ENCODE measurements at regions not wholly inside any gene's neighbourhood (a gene's known extent, or its start where the extent isn't known, plus 50 kb on each side); places are given as distances from the start of the nearest gene placed in this dataset.

DNA sequence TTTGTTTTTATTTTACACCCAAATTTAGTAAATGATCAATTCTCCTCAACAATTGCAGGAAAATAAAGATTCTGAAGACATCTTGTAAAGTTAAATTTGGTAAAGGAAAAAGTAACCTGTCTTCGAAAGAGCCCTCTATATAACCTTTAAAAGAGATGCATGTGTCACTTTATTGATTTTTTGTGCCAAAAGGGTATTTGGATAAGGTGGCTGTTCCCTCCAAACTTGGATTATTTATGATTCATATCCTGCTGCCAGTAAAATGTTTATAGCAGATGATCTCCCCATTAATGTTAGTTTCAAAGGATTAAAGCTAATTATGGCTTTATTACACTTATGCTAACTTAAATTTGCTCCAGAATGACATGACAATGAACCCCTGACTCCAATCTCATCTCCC, 98.8 kb downstream of the DUSP6 start:
- no peak for DNase-seq

DNA sequence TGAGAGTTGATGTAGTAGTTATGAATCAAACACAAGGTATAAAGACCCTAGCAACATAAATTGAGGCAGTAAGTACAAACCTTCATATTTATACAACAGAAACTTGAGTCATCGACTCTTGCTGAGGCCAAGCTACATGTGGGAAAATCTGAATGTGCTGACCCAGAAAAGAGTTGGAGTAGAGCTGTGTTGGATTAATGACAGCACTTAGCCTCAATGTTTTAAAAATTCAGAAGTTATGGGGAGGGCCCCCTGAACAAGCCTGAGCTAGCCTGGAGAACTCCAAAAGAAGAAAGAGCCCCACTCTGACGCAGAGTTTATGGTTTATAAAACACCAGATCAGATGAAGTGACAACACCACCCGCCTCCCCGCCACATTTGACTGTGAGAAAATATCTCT, 100.0 kb downstream of the DUSP6 start:
- no peak for DNase-seq

- no peak for DNase-seq
These were observed 100.7 kb downstream of the DUSP6 start for GRCh38 chr12:89251342-89252271.

DNA sequence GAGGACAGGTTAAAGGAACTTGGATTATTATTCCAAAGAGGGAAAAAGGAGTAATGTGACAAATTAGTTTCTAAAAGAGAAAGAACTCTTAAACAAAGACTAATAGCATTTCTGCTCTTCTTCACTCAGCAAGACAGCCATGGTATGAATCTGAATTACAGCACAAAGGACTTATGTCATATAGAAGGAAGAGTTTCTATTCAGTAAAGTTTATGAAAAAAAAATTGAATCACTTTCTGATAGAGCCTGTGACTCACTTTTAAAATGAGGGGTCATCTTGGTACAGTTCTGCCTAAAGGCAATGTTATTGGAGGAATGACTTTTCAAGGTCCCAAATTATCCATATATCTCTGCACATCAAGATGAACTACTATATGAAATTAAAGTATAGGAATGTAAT, 101.7 kb downstream of the DUSP6 start:
- no peak for DNase-seq

DNA sequence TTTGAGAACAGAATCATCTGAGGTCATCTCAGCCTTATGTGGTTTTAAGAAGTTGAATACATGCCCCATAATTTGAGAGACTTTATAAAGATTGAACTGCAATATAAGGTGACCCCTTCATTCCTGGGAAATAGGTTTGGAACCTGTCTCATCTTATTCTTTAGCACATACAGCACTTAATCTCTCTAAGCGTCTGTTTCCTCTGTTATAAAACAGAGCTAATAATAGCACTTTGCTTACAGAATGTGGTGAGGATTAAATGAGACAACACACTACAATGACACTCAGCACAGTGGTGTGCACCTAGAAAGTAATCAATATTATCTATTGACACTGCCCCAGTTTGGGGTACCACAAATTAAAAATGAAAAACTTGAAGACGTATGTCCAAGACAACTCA, 102.1 kb downstream of the DUSP6 start:
- DNase-seq = no peak

- no peak for DNase-seq
These were observed 104.3 kb downstream of the DUSP6 start for GRCh38 chr12:89247967-89248366.

- DNase-seq = no peak
These were observed 104.8 kb downstream of the DUSP6 start for GRCh38 chr12:89247541-89247942.

GRCh38 chr12:89245090-89245489, 107.2 kb downstream of the DUSP6 start:
- DNase-seq = no peak

GRCh38 chr12:89244536-89244935, 107.8 kb downstream of the DUSP6 start:
- DNase-seq = no peak

DNA sequence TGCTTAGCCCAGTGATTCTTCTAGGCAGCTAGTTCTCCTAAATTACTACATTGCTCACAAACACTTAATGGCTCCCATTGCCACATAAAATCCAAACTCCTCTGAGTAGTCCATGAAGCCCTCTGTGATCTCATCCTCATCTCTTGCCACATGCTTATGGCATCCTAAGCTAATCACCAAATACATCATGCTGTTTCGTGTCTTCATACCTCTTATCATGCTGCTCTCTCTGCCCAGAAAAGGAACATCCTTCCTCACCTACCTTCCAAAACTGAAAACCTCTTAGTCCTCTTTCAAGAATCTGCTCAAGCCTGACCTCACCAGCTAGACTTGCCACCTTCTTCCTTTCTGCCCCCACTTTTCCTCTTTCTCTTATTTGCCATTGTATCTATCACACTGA, 108.5 kb downstream of the DUSP6 start:
- DNase-seq = no peak

- no peak for DNase-seq
These were observed 112.8 kb downstream of the DUSP6 start for GRCh38 chr12:89239534-89239933.

GRCh38 chr12:89238593-89238992, 113.7 kb downstream of the DUSP6 start:
- no peak for DNase-seq

DNA sequence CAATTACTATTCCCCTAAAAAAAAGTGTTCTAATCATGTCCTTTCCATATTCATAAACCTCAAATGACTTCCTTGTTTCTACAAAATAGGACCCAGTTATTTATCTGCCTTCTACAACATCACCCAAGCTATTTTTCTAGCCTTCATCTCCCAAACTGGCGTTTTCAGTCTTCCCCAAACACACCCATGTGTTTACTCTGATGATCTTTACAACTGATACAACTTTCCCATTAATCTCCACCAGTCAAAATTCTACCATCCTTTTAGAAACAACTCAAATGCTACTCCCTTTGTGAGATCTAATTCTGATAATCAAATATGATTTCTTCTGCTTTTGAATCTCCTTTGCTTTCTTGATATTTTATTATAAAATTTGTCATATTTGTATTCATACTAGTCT, 114.5 kb downstream of the DUSP6 start:
- no peak for DNase-seq

GRCh38 chr12:89236748-89237383, 115.4 kb downstream of the DUSP6 start:
- no peak for DNase-seq

DNA sequence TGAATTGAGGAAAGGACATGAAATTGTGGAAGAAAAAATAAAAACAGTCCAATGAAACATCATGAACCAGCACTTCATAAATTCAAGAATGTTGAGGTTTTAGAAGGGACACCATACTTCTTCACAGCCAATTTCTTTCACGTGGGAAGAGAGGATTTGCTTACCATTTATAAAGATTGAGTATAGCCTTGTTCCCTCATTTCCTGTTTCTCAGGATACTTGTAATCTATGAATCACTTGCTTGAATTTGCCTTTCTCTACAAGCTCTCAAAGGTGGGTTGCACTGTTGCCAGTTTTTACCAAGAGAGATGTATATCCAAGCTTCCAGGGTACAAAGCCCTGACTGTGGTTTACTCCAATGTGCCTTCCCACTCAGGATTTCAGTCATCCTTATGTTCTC, 116.1 kb downstream of the DUSP6 start:
- DNase-seq = no peak

DNA sequence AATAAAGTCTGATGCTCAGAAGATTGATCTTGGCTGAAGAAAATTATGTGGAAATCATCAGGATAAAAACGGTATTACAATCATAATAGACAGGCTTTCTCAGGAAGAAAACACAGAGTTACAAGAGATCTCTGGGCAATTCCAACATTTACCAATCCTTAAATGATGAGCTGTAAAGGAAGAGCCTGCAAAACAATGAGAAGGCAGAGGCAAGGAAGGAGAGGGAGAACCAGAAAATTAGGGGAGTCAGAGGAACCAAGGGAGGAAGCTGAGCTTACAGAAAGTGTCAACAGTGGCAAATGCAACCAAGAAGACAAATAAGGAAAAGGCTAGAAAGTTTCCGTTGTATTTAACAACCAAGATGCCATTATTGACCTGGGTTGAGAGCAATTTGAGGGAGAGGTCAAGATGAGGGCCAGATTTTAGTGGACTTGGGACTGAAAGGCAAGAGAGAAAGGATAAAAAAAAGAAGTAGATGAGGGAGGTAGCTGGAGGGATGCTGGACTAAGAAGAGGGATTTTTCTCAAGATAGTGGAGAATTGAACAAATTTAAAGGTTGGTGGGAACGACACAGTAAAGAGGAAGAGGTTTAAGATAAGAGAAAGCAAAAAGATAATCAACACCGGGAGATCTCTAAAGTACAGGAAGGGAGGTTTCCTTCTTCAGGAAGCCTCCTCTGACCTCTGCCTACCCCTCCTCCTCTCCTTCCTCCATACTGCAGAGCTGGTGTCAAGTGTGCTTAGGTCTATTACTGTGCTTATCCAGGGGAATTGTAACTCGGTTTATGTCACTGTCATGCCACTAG, 116.9 kb downstream of the DUSP6 start:
- no peak for DNase-seq

DNA sequence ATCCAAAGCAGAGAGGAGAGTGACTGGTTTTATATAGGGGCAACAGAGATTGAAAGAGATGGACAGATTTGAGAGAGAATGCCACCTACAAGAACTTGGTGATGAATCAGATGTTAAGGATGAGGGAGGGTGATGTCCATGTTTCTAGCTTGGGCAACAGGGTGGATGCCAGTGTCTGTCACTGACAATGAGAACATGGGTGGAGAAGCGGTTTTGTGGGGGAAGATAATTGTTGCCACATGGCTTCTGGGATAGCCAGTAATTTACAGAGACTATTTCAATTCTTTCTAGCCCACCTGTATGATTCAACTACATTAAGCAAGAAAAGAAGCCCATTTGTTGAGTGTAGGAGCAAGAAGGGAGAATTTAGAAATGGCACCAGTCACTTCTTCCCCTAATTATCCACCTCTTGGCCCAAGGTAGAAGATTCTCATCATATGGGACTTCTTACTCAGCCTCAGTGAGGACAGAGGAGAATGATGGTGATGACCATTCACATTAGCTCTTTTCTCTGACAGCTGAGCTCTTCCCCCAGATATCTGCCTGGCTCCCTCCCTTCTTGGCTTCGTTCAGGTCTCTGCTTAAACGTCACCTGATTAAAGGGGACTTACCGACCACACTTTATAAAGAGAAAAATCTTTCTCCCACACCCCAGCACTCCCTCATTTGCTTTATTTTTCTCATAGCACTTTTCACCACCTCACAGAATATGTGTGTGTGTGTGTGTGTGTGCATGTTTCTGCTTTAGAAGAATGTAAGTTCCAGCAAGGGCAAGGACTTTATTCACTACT, 117.8 kb downstream of the DUSP6 start:
- no peak for DNase-seq

GRCh38 chr12:89231686-89232085, 120.6 kb downstream of the DUSP6 start:
- DNase-seq = no peak

DNA sequence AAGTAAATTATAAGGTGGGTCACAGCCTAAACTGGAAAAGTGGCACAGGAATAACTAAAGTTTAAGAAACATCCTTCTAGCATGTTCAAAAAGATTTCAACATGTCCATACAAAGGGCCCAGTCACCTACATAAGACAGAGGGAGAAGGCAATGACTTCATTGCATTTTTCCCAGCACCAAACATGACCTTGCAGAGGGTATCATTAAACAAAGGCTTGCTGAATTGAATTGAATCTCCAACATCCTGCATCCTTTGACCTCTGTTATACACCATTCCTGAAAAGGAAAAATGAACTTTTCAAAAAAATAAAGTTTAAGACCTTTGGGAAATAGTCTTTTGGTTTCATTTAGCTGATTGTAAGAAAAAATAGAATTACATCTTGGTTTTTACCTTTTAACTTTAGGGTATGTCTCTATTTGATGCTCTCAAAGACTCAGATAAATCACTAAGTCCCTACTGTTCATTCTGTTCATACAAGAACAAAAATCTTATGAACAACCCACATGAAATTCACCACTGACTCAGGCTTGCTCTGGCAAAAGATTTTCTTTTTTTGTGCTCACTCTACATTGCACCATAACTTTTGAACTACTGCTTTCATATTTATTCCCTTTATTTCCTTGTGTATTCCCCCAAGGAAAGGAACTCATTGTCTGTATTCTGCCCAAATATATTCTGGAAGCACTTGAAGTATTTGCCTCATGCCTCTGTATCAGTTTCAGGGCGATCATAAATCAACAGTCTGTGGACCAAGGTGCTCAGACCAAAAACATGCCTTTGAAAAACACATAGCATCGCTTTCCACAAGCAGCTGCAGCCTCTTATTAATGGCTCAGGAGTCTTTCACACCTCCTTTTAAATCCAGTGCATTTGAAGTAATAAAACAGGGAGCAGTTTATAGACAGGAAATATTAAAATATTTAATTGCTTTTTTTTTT, 121.7 kb downstream of the DUSP6 start:
- no peak for DNase-seq

GRCh38 chr12:89228491-89228890, 123.8 kb downstream of the DUSP6 start:
- DNase-seq = no peak

GRCh38 chr12:89227774-89228173, 124.5 kb downstream of the DUSP6 start:
- DNase-seq = no peak

All from NCI-H187 treated with DMSO at 0.1 percent for 48 hours (cell line).